ENCODE measurements at regions not wholly inside any gene's neighbourhood (a gene's known extent, or its start where the extent isn't known, plus 50 kb on each side); places are given as distances from the start of the nearest gene placed in this dataset.

- TF ChIP-seq EP300 (IDR thresholded peaks at IDR 0.05; ENCODE audit: low read depth) (no peak), POLR2A (IDR thresholded peaks at IDR 0.05) (no peak), CTCF (IDR thresholded peaks at IDR 0.05) (no peak), POLR2AphosphoS5 (IDR thresholded peaks at IDR 0.05) (no peak)
Measured at GRCh38 chr1:56222914-56223540, 356.3 kb downstream of the PLPP3 start.
